Panc1 (cell line): ENCODE measurements at regions not wholly inside any gene's neighbourhood (a gene's known extent, or its start where the extent isn't known, plus 50 kb on each side); places are given as distances from the start of the nearest gene placed in this dataset.

Experiments used
- ATAC-seq: fragments of 200-7000 bp; cut with Tn5 transposase; 2 replicates; pipeline ENCODE4 v1.9.1; 2020; ENCODE audit warnings: mild to moderate bottlenecking, moderate library complexity
- BruUV-seq: library from RNA; stranded (reverse); fragments of 400-500 nt; replicated peaks from 2 replicates; lab custom pipeline; 2021; lab: Mats Ljungman, UMichigan
- CTCF ChIA-PET: fragments of 300-600 bp; sonication (Branson Sonifier 250); formaldehyde crosslinking; loops from one replicate; lab custom pipeline; 2022; ENCODE audit warnings: antibody characterized with exemption; lab: Charles Lee
- POLR2A ChIA-PET: fragments of 300-600 bp; sonication (Branson Sonifier 250); formaldehyde crosslinking; loops from one replicate; lab custom pipeline; 2022; ENCODE audit warnings: antibody characterized with exemption; lab: Charles Lee
- DNase-seq: peaks from one replicate; pipeline ENCODE4 v3.0.0-alpha.2; 2010; ENCODE audit warnings: low read depth, low spot score
- H3K27ac ChIP-seq: 2 replicates; pipeline ENCODE4 v1.5.1; 2011; ENCODE audit warnings: mild to moderate bottlenecking, low read length, inconsistent platforms
- H3K27me3 ChIP-seq: fragments of 200-500 bp; sonication (Bioruptor generic); 2 replicates; pipeline ENCODE4 v1.6.0; 2014; ENCODE audit warnings: low read length, inconsistent platforms; ENCODE audit not compliant: control insufficient read depth, insufficient read depth
- H3K36me3 ChIP-seq: fragments of 200-500 bp; sonication (Bioruptor generic); 2 replicates; pipeline ENCODE4 v1.5.1; 2014; ENCODE audit warnings: inconsistent platforms, mild to moderate bottlenecking, low read length, moderate library complexity; ENCODE audit not compliant: control insufficient read depth, insufficient read depth
- H3K4me1 ChIP-seq: 2 replicates; pipeline ENCODE4 v1.5.1; 2011; ENCODE audit warnings: inconsistent platforms, mild to moderate bottlenecking, low read length, moderate library complexity; ENCODE audit not compliant: control insufficient read depth, insufficient read depth
- H3K4me3 ChIP-seq, 2 experiments: 2 replicates each; pipeline ENCODE4 v1.5.1; 2011 to 2012; ENCODE audit warnings: low read depth in 2 of 2, low read length in 2 of 2, mild to moderate bottlenecking in 2 of 2, inconsistent platforms in 1 of 2, moderate library complexity in 1 of 2
- H3K9me3 ChIP-seq: fragments of 200-500 bp; sonication (Bioruptor generic); 2 replicates; pipeline ENCODE4 v1.5.1; 2014; ENCODE audit warnings: low read depth, mild to moderate bottlenecking, inconsistent platforms, low read length, moderate library complexity; ENCODE audit not compliant: control insufficient read depth, insufficient read depth
- CTCF ChIP-seq: fragments of 450-650 bp; IDR thresholded peaks from 2 replicates; pipeline ENCODE4 v1.5.1; 2017; ENCODE audit warnings: mild to moderate bottlenecking
- POLR2AphosphoS5 ChIP-seq: IDR thresholded peaks from 2 replicates; pipeline ENCODE4 v1.6.1; 2012; ENCODE audit warnings: mild to moderate bottlenecking, low read depth, low read length, moderate library complexity
- REST ChIP-seq, 2 experiments: IDR thresholded peaks; 2 replicates each; pipeline ENCODE4 v1.6.1; 2011 to 2012; ENCODE audit warnings: low read depth in 2 of 2, control low read depth in 1 of 2, low read length in 1 of 2, mild to moderate bottlenecking in 1 of 2, moderate library complexity in 1 of 2; ENCODE audit not compliant: insufficient read depth in 1 of 2
- SIN3A ChIP-seq: IDR thresholded peaks from 2 replicates; pipeline ENCODE4 v1.6.1; 2012; ENCODE audit warnings: low read depth, mild to moderate bottlenecking, low read length, moderate library complexity, borderline replicate concordance; ENCODE audit not compliant: insufficient read depth
- TCF7L2 ChIP-seq: IDR thresholded peaks from 2 replicates; pipeline ENCODE4 v1.6.1; 2011; ENCODE audit warnings: mild to moderate bottlenecking, low read depth, low read length, inconsistent platforms
- in situ Hi-C: cut with HindIII; loops from 2 replicates; pipeline ENCODE4 v1.10.0; 2016; ENCODE audit warnings: low sequenced_read_pairs, low pct_unique_long_range_greater_than_20kb
- intact Hi-C: fragments of 100-400 bp; cut with micrococcal nuclease; formaldehyde crosslinking; loops from one replicate; pipeline ENCODE4 v1.10.0; 2022; ENCODE audit not compliant: unreplicated experiment

- no peak overlapping the region for H3K4me3 ChIP-seq
- in situ Hi-C loops (no loop called here), intact Hi-C loops (no loop called here)
- H3K27ac ChIP-seq: no peak overlapping the region
- no peak for ATAC-seq
- POLR2A ChIA-PET: interaction anchor here (0.6 kb wide), 1 partner anchor 126 kb away, joined by 11 read pairs; no protein-coding TSS in a partner anchor
- H3K36me3 ChIP-seq: peaks cover 2% of the 10 kb centered on the region; the same call in 1 of the 2 replicates
- no TSS peak for BruUV-seq
- TF ChIP-seq REST (IDR thresholded peaks at IDR 0.05; ENCODE audit: insufficient read depth in 1 of 2, low read depth in 2 of 2, low read length in 1 of 2) (no peak), SIN3A (no peak), POLR2AphosphoS5 (no peak), TCF7L2 (no peak), CTCF (no peak)
- no peaks in the 10 kb centered on the region for H3K27me3 ChIP-seq
- CTCF ChIA-PET: no interaction called here
- H3K9me3 ChIP-seq: no peaks in the 10 kb centered on the region
- no peak for DNase-seq
- H3K4me1 ChIP-seq: no peaks in the 10 kb centered on the region
These were observed 284.1 kb downstream of the CD109 start for GRCh38 chr6:73980096-73980495.

GRCh38 chr6:73978330-73978729 lies 282.3 kb downstream of the CD109 start:
- in situ Hi-C loops: no loop called here

More at GRCh38 chr6:73978330-73978729, 282.3 kb downstream of the CD109 start:
- POLR2A ChIA-PET: no interaction called here
- no peaks in the 10 kb centered on the region for H3K9me3 ChIP-seq
- TF ChIP-seq TCF7L2: no peak
- TF ChIP-seq REST (IDR thresholded peaks at IDR 0.05; ENCODE audit: insufficient read depth in 1 of 2, low read depth in 2 of 2, low read length in 1 of 2): no peak
- no peak for TF ChIP-seq POLR2AphosphoS5
- no peak for TF ChIP-seq CTCF
- TF ChIP-seq SIN3A: no peak
- no peak overlapping the region for H3K27ac ChIP-seq
- no peaks in the 10 kb centered on the region for H3K27me3 ChIP-seq
- ATAC-seq: no peak
- DNase-seq: no peak
- no peak overlapping the region for H3K4me3 ChIP-seq
- CTCF ChIA-PET: no interaction called here
- peaks cover 2% of the 10 kb centered on the region; the same call in 1 of the 2 replicates for H3K36me3 ChIP-seq
- intact Hi-C loops: no loop called here
- no TSS peak for BruUV-seq
- no peaks in the 10 kb centered on the region for H3K4me1 ChIP-seq
